GM21515 (cell line): ENCODE measurements at regions not wholly inside any gene's neighbourhood (a gene's known extent, or its start where the extent isn't known, plus 50 kb on each side); places are given as distances from the start of the nearest gene placed in this dataset.
A peak's percentile ranks its signal among the peaks of the same experiment; 100 is the strongest.

Experiments
- ATAC-seq: cut with Tn5 transposase; IDR thresholded peaks from one replicate; pipeline ENCODE4 v1.9.1; 2021; ENCODE audit not compliant: unreplicated experiment

DNA sequence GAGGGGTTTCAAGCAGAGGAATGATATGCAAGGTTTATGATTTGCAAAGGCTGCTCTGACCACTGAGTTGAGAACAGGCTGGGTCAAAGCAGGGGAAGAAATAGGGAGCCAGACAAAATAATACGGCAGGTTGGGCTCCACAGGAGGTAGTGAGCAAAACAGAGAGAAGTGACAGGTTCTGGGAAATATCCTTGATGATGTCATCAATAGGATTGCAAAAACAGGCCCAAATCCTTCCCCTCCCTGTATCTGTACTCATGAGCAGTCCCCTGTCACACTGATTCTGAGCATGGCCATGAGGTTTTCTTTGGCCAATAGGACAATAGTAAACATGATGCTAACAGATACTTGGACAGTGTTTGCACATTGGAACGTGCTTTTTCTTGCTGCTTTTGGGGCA, 471.8 kb upstream of the BRINP1 start:
- no peak for ATAC-seq

DNA sequence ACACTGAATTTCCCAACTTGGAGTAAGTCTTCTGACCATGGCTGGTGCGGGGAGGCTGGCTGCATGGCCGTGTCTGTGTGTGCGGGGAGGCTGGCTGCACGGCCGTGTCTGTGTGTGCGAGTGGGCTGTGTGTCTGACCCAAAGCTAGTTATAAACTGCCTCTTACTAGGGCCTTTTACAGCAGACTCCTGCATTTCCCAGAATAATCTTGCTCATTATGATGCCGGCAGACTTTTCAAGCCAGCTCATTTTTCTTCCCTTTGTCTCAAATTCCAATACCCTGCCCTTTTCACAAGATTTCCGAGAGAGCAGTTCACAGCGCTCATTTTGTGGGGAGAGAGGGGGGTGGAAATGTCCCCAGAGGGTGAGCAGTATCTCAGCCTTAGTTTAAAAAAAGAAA, 470.7 kb upstream of the BRINP1 start:
- no peak for ATAC-seq

DNA sequence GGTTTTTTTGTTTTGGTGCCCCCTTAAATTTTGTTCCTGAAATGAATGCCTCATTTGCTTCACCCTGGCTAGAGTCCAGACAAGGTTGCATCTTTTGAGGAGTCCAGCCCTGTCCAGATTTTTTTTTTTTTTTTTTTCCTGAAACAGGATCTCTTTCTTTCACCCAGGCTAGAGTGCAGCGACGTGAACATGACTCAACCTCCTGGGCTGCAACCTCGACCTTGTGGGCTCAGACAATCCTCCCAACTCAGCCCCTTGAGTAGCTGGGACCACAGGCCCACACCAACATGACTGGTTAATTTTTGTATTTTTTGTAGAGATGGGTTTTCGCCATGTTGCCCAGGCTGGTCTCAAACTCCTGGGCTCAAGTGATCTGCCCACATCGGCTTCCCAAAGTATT, 469.0 kb upstream of the BRINP1 start:
- no peak for ATAC-seq

DNA sequence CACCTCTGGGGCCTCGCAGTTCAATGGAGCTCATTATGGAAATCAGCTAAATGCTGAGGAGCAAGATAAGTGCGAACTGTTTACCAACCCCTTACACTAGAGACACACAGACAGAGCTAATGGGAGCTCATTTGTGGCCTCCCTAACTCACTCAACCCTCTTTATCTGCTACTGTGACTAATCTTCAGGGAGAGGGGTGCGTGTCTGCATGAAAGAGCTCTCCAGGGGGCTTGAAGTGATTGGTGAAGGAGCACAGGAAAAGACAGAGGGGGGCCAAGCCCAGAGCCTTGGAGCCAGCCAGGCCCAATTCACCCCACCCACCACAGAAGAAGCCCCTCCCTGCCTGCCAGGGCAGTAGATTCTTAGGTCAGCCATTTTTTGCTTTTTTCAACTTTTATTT, 466.8 kb upstream of the BRINP1 start:
- ATAC-seq, result no peak

DNA sequence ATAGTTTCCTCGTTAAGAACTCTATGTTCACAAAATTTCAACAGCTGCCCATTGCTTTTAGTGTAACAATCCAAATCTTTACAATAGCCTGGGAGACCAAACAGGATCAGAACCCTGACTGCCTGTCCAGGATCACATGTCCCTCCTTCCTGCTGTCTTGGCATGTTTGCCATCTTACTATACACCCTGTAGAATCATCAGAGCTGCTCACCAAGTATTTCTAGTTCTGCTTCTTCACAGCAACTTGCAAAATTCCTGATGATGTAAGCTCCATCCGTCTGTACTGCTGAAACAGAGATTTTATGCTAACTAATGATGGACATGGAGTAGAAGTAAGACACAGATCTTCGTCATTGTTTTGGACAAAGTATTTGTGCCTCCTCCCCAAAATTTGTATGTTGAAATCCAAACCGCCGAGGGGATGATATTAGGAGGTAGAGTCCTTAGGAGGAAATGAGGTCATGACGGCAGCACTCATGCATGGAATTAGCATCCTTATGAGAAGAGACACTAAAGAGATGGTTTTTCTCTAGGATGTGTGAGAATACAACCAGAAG, 464.9 kb upstream of the BRINP1 start:
- ATAC-seq, result no peak

DNA sequence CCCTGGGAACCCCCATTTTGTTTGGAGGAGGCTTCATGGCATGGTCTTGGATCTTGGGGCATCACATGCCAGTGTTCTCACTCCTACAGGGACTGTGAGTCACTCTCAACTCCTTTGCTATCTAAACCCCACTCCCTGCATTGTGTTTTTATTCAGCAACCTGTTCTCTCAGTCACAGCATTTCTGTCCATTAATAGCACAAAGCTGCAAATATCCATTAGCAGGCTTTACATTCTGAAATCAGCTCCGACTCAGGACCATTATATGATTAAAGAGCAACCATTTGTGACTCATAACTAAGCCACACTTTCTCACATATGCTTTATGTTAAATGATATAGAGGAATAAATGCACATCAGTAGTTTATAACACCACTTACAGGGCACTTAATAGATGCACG, 462.1 kb upstream of the BRINP1 start:
- ATAC-seq, result no peak

DNA sequence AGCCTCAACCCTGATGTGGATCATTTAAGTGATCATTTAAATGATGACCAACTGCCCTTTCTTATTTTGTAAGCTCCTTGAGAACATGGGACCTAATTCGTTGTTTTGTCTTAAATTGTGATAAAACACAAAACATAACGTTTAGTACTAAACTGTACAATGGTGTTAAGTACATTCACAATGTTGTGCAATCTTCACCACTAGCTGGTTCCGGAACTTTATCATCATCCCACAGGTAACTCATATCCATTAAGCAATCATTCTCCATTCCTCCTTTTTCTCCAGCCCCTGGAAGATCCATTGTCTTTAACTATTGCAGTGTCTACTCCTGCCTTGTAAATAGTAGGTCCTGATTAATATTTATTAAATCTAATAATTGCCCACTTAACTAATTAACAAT, 460.5 kb upstream of the BRINP1 start:
- no peak for ATAC-seq

DNA sequence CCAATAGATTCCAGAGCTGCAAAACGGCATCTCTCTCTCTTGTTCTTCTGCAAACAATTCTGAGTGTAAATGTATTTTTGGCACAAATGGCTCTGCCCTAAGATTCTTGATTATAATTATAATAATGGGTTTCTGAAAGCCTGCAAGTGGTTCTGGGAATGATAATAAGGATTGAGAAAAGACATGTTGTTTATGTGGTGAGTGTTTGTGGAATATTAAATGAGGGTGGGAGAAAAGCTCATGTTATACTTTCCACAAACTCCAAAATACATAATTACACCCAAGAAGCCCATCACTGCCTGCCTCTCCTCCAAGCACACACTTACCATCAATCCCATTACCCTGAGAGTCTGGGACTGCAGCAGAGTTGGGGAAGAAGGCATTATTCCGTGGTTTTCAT, 460.0 kb upstream of the BRINP1 start:
- ATAC-seq, result no peak

DNA sequence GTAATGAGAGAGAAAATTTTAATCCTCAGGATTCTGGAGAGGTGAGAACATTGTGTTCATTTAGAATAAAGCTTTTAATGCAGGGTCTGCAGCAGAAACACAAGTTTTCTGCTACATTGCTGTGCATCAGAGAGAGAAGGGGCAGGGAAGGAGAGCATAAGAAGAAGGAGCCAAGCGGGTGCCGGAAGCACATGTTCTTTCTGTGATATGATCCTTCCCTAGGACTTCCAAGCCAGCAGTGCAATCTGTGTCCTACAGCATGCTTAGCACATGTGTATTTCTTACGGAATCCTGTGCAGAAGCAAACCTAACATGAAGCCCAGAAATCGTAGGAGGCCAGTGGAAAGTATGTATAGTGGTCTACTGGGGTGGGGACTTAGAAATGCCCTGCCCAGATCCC, 458.3 kb upstream of the BRINP1 start:
- ATAC-seq, result no peak

DNA sequence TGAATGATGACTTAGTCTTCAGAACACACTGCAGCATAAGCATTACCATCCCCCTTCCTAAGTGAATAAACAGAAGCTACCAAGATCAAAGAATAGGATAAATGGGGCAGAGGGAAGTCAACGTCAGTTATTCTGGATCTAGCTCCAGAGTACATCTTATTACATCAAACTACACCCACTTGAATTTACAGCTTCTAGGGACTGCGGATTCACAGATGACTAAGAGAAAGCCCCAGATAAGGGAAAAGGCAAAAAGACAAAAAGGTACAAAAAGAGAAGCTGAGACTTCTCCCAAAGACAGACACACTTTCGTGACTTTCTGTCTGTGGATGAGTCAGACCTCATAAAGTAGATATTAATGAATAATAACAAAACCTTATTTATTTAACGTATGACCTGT, 457.9 kb upstream of the BRINP1 start:
- ATAC-seq, result no peak

DNA sequence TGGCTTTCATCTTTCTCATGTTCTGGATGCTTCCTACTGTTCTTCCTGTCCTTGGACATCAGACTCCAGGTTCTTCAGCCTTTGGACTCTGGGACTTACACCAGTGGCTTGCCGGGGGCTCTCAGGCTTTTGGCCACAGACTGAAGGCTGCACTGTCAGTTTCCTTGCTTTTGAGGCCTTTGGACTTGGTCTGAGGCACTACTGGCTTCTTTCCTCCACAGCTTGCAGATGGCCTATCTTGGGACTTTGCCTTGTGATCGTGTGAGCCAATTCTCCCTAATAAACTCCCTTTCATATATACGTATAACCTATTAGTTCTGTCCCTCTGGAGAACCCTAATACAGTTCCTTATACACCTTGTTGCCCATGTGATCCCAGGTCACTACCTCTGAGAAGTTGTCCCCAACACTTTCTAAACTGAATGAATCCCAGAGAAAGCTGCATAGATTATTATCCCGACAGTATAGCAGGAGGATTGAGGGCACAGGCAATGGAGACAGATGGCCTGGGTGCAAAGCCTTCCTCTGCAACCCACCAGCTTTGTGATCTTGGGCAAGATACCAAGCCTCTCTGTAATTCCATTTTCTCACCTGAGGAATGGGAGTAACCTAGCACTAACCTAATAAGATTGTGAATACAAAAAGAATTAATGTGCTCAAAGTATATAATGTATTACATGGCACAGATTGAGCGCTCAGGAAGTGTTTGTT, 449.6 kb upstream of the BRINP1 start:
- ATAC-seq, result no peak

DNA sequence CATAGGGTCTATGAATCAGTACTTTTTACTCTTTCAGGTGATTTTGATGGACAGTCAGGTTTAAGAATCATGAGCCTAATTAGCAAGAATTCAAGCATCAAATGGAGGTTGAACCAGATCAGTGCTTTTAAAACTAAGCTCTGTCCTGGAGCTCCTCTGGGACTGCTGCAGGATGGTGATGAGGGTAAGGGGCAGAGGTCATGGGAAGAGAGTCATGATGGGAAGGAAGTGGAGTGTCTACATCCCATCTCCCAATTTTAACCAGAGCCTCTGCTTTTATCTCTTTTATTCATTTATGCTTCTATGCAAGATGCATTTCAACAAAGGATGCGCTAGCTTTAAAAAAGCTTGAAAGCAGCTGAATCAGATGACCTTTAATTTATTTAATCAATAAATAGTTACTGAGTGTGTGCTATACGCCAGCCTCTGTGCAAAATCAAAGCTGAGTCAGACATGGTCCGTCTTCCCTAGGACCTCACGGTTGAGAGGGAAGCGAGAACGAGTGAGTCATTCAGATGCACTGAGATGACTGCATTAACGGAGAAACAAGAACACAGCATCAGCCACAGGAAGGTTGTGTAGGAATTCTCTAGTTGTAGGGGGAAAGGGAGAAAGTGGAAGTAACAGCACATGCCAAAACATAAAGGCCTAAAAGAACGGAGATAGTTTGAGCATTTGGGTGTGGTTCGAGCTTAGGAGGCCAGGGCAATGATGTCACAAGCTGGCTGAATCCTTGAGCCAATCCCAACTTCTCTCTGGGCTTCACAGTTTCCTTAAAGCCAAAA, 441.6 kb upstream of the BRINP1 start:
- no peak for ATAC-seq

DNA sequence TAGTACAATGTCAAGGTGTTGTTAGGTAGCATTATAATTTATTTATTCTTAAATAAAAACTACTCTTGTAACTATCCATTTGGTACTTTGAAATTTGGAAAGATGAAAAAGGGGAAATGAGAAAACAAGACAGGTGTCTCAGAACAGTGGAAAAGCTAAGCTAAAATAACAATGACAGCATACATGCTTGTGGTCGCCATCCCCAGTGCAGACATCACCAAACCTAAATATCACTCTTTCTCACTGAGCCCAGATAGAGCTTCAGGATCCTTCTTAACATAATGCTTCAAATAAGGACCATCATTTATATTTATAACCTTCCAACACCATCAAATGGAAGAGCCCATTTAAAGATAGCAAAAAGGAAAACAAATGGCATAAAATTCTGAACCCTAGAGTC, 434.4 kb upstream of the BRINP1 start:
- ATAC-seq, result no peak

DNA sequence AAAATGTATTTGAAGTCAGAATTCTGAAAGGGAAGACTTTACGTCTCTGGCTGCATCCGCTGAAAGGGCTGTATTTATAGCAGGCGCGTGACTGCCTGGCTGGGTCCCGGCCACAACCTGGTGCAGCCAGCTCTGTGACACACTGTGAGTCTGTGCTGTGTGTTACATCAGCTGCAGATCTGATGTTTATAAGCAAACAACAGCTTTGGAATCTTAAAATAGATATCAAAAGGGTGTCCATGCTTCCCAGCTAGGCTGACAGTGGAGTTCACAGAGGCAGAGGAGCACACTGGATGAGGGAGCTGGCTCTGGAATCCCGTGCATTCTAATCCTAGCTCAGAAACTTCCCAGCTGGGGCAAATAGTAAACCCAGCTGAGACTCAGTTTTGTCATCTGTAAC, 433.4 kb upstream of the BRINP1 start:
- no peak for ATAC-seq

DNA sequence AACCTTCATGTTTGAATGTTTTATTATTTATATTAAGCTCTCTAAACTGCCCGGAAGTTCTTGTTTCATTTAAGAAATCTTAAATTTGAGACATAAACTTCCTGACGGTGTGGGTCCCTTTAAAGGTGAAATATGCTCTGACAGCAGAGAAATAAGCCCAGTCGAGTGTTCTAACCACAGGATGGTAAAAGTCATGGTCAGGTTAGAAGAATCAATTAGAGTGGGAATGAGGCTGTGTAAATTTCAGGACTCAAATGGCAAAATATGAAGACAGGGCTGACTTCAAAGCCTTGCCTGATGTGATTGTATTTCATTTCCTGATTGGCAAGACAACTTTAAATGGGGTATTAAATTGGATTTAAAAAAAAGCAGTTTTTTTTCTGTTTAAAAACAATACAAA, 432.9 kb upstream of the BRINP1 start:
- no peak for ATAC-seq

DNA sequence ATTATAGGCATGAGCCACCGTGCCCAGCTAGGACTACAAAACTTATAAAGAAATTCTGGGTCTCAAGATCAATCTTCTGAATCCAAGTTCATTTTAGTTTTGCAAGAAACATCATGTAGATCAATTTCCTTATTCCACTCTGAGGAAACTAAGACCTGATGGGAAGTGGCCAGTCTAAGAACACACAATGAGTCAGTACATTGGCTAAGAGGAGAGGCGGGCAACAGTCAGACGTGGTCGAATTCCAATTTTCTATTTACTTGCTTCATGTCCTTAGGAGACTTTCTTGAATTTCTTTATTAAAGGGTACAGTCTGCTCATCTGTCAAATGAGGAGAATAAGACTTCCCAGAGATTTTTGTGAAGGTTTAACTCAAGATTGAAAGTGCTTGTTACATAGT, 432.1 kb upstream of the BRINP1 start:
- no peak for ATAC-seq

DNA sequence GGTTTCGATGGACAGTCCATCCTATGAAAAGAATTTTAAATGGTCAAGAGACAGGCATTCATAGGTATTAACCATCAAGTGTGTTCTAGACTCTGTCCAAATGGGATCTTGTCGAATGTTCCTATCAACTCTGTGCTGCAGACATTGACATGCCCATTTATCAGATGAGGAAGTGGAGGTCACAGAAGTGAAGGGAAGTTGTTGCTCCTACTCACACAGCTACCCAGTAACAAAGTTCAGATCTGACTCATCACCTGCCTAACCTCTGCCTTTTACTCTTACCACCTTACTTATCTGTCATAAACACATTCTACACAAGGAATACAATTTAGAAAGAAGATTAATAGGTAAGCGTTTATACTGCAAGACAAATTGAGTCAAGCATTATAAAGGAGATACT, 426.2 kb upstream of the BRINP1 start:
- ATAC-seq, result no peak

DNA sequence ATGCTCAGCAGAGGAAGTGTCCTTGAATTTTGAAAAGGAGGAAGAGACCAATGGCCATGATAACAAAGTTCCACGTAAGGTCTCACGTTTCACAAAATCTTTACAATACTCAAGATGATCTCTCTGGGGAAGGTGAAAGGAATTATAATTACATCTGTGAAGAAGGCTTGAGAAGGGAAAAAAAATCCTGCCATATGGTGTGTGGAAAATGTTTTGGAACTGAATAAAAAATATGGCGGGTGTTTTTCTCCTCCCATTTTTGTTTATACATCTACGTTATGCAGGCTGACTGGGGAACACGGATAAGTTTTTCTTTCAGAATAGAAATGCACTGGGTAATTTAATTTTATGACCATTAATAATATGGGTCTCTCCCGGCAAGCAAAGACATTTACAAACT, 425.6 kb upstream of the BRINP1 start:
- no peak for ATAC-seq

DNA sequence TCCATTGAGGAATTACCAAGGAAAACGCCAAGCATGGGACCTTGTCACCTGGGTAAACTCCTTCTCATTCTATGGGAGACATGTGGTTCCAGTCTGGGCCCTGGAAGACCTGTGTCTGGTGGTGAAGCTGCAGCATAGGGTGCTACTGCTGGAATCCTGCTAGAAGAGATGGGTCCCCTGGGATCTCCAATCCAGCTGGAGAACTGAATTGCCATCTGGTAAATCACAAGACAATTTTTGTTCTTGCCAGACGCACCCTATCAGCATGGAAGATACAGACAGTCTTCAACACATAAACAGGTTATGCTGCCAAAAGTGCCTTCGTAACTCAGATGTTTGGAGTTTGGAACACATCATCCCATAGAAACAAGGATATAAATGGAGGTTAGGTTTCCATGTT, 424.0 kb upstream of the BRINP1 start:
- no peak for ATAC-seq

DNA sequence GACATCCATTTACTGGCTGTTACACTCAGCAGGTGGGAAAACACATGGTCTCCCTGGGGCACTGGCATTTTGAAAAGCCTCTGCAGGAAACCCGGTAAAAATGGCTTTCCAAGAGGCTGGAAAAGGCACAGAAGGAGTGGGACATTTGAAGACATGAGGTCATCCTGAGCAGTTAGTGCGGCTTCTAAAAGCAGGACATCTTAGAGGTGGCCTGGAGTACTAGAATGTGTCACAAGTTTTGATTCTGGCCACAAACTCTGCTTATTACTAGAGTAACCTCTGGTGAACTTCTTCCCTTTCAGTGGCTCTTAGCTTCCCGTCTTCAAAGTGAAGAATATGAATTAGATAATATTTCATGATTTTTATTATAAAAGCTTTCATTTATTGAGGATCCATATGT, 423.0 kb upstream of the BRINP1 start:
- ATAC-seq, result peak; percentile 85

DNA sequence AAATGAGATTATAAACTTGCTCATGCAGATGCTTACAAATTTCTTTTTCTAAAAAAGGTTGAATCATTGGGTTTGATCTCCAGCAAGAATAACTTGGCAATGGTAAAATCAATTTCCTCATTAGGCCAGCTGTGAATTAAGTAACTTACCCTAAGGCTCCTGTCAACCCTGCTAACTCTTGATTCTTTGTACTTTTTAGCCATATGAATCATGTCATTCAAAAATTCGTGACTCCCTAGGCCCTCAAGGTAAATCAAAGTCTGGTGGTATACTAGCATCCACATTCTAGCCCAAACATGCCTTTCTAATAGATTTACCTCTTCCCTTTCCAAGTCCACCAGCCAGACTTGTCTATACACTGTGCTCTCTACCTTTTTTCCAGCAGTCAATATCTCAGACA, 420.8 kb upstream of the BRINP1 start:
- no peak for ATAC-seq

DNA sequence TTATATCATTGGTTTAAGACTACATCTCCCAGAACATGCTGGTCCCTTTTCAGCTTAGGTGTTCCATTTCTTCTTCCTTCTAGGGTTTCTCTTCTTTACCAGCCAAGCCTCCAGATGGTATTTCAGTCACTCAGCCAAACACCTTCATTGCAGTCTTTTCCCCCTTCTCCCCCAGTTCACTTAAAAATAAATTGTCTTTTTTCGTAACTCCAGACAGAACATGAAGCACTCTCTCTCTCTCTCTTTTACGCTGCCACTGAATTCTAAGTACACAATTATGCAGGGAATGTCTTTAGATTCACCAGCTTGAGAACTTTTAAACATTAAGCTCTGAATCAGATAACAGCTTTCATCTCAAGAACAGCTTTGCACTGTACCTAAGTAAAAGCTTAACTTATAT, 419.7 kb upstream of the BRINP1 start:
- ATAC-seq, result no peak

DNA sequence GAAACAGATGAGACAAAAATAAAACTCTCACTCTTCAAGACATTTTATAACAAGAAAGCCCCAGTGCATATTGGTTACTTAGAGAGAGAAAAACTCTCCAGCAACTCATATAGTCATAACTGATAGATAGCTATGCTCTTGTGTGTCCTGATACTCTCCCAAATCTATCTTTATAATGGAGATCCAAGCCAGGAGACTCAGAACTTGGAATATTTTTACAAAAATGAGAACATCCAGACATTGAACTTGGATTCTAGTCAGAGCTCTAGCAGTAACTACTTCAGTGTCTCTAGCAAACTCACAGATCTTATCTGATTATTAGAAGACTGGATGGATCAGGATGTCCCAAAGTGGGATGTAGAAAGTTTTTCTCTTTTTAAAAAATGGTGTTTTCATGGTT, 412.7 kb upstream of the BRINP1 start:
- ATAC-seq, result no peak
